Stimulated activated CD8-positive, alpha-beta memory T cell treated with anti-CD3 and anti-CD28 coated beads, Interleukin-15, amount 100 ng/mL, for 4 hours (primary cell): ENCODE measurements at regions not wholly inside any gene's neighbourhood (a gene's known extent, or its start where the extent isn't known, plus 50 kb on each side); places are given as distances from the start of the nearest gene placed in this dataset.
"Not testable (repeated sequence)": the region's sequence is repeated elsewhere in the genome, so short reads cannot be mapped to it uniquely, and the experiment has no call there.

ENCODE experiments used
- DNase-seq, 2 donors: peaks; one replicate each; pipeline ENCODE4 v3.0.0-alpha.2; 2020; ENCODE audit warnings: low read depth in 2 of 2

DNA sequence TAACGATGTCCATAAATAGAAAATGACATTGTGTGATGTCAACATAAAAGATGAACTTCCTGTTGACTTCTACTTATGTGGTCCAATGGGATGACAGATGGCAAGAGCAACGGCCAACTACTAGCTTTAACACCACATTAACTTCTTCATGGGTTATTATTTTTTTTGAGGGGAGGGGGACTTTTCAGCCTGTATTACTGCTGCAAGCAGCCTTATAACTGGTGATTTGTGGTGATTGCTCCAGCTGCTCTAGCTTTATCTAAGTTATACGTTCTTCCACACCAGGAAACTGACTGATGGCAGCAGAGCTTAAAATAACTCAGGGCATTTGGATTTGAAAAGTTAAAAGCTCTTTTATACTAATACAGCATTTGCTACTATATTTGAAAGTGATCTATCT, 228.8 kb upstream of the B3GALT2 start:
- no peak for DNase-seq

DNA sequence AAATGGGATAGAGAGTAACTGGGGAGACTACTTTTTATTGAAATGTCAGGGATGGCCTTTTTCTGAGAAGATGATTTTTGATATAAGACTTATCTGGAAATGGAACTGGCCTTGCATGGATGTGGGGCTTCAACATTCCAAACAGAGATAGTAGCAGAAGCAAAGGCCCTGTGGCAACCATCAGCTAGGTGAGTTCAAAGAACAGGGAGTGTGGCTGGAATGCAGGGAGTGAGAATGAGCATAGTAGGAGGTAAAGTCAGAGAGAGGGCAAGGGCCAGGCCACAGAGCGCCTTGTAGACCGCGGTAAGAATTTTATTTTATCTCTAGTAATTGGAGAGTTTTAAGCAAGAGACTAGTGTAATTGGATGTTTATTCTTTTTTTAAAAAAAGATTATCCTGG, 227.0 kb upstream of the B3GALT2 start:
- DNase-seq = no peak

DNA sequence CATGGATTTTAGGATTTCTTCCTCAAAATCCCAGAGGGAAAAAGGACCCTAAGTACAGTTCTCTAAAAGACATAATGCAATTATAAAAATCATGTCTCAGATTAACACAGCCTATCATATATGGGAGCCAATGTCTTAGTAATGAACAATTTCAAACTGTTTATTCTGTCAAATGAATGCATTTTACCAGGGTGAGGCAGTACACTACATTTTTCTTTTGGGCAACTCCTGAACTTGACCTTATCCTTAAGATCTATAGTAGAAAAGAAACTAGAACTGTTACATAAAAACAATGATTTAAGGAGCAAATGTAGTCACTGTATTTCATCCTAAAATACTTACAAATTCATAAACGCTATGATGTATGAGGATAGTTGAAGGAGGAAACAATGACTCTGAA, 226.3 kb upstream of the B3GALT2 start:
- DNase-seq = no peak

DNA sequence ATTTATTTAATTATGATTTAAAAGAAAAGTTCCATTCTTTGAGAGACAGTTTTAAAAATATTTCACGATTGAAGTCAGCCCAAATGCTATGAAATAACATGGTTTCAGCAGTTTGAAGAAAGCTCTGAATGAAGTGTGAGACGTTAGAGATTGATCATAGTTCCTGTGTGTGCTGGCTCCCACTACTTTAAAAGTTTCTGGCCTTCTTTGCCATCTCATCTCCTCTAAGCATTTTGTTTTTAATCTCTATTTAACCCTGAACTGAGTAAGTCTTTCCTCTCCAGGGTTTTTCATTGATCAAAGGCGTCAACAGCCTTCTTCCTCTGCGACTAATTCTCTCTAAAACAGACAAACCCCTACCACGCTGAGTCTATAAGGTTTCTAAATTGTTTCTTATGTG, 225.3 kb upstream of the B3GALT2 start:
- DNase-seq = no peak

DNA sequence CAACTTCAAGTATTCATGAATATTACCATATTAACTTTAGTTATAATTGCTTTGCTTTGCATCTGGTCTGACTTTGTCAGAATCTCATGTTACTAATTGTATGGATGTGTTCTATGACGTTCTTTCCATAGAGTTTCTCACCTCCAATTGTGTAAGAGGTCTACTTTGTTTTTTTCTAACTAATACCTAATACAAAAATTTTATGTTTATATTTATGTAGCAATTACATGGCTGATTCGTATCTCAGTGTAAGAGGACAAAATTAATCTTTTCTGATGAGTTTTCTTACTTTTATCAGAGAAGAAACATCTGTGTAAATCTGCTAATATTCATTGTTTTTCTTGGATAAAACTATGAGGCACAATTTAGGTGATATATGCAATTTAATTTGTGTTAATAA, 224.8 kb upstream of the B3GALT2 start:
- no peak for DNase-seq

DNA sequence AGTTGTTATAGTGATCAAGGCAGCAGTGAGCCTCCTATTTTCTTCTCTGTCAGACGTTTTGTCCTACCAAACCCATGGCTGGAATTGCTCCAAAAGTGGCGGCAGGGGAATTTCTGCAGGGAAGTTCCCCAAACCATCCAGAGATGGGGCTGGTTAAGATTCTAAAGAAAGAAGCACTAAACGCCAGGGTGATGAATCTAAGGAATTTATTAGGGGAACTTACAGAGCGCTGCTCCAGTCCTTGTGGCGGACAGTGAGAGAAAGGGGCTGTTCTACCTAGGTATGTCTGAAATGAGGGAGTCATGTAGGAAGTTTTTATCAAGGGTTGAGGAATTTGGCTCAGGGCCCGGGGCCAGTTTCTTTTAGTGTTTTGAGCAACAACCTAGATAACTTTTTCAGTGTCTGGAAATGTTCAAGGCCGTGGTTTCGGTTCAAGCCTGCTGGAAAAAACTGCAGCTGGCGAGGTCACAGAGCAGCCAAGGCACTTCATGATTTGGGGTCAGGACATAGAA, 222.4 kb upstream of the B3GALT2 start:
- no peak for DNase-seq

DNA sequence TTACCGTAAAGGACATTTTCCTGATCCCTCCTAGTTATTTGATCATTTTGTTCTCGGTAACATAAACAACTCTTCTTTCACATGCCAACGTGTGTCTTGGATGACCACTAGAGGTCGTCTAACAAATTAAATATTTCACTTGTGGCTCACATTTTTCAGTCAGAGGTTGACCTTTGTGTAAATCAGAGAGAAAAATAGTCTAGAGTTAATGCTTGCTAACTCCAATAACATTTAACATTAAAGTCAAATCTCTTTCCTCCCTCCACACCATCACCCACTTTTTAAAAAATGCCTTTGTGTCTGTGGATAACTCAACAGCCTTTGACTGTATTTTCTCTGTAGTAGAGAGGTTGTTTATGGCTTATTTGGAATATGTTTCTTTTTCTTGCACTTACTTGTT, 220.5 kb upstream of the B3GALT2 start:
- DNase-seq = no peak

DNA sequence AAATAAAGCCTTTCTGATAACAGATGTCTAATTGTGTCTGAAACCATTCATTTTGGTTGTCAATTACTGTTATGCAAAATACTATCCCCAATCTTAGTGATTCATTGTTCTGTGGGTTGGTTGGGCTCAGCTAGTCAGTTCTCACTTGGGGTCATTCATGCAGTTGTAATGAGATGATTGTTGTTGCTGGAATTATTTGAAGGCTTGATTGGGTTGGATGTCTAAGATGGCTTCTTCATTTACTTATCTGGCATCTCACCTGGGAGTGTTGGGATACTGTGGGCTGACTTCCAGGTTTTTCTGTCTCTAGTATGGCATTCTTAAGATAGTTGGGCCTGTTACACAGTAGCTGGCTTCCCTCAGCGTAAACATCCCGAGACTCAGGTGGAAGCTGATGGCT, 217.8 kb upstream of the B3GALT2 start:
- DNase-seq = no peak

DNA sequence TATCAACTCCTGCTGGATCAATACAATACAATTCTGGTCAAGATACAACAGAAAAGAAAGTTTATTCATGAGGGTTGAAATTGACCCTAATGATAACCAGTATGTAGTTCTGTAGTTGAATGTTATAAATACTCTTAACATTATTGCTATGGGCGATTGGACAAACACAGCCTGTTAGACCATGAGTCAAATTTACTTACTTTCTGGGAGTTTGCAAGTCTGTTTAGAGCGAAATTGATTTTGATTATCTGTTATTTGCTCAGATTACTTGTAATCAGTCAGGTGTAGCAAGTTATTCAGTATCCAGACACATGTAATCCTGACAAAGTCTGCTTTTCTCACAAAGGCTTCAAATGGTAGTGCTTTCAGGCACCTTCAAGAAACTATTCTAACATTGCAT, 216.6 kb upstream of the B3GALT2 start:
- no peak for DNase-seq

DNA sequence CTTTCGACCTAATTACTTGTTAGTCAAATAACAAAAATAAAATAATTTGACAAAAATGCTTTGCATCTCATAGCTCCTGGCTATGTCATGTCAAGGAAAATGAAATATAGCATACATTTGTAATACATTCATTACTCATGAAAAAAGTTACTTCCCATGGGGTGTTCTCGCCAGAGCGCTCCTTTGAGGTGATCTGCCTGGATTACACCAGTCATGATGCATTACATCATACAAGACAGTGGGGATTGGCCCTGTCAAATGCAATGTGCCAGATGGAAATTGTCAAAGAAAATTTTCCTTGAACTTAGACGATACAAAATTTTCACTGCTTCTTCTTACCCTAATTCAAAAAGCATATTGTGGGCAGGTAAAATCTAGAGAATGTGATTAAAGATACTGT, 215.6 kb upstream of the B3GALT2 start:
- no peak for DNase-seq

DNA sequence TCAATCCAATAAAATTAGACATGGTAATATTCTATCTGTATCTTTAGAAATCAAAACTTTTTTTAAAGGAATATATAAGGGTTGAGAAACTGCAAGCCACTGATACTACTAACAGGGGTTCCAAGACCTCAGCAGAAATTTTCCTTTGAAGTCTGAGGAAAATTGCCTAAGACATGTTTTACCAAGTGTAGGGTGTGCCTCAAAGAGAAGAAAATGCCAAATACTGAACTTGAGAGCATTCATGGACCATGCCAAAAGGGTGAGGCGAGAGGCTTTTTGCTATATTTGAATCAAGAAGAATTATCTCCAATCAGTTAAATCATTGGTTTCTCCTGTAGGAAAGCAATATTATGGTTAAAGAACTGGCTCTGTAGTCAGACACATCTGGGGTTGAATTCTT, 207.9 kb upstream of the B3GALT2 start:
- DNase-seq = no peak

DNA sequence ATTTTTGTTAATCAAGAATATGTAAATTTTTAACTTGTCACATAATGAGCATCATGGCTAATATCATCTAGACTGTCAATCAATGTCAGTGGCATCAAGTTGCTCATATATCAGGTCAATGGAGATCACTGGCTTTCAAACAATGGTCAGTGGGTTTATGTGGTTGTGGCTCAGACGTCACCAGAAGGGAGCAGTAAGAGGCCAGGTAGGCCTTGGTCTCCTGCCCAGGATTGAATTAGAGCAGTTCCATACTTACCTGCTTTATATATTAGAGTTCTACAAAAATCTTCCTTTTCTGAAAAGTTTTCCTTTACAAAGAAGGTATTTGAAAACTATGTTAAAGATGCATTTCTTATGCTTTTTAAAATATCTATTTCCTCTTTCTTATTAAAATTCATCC, 206.3 kb upstream of the B3GALT2 start:
- no peak for DNase-seq

DNA sequence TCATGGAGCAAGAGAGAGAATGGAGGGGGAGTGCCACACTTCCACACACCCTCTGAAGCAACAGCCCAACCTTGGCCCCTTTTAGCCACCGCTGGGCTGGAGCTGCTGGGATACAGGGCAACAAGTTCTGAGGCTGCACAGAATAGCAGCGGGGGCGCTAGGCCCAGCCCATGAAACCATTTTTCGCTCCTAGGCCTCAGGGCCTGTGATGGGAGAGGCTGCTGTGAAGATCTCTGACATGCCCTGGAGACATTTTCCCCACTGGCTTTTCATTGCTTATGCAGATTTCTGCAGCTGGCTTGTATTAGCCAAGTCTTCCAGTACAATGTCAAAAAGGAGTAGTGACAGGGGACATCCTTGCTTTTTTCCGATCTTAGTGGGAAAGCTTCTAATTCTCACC, 202.3 kb upstream of the B3GALT2 start:
- no peak for DNase-seq

DNA sequence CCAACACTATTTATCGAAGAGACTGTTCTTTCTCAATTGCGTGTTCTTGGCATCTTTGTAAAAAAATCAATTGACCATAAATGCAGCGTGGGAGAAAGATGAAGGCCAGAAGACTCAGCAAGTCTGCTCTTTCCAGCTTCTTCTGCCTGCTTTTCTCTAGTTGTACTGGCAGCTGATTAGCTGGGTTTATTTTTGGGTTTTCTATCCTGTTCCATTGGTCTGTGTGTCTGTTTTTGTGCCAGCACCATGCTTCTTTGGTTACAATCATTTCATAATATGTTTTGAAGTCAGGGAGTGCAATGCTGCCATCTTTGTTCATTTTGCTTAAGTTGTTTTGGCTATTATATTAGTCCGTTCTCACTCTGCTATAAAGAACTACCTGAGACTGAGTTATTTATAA, 201.8 kb upstream of the B3GALT2 start:
- DNase-seq = no peak

DNA sequence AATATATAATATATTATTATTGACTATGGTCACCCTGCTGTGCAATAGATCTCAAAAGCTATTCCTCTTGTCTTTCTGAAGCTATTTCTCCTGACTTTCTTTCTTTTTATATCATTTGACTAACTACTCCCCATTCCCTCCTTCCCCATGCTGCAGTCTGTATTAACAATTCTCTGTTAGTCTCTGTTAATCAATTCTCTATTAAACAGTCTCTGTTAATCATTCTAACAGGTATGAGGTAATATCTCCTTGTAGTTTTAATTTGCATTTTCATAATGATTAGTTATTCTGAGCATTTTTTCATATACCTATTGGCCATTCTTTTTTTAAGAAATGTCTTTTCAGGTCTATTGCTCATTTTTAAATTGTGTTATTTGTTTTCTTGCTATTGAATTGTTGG, 201.0 kb upstream of the B3GALT2 start:
- DNase-seq = no peak

DNA sequence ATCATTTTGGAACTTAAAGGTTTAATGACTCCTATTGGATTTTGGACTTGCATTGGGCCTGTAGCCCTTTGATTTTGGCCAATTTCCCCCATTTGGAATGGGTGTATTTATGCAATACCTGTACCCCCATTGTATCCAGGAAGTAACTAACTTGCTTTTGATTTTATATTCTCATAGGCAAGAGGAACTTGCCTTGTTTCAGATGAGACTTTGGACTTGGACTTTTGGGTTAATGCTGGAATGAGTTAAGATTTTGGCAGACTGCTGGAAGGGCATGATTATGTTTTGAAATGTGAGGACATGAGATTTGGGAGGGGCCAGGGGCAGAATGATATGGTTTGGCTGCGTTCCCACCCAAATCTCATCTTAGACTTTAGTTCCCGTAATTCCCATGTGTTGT, 192.0 kb upstream of the B3GALT2 start:
- not testable (repeated sequence) for DNase-seq

DNA sequence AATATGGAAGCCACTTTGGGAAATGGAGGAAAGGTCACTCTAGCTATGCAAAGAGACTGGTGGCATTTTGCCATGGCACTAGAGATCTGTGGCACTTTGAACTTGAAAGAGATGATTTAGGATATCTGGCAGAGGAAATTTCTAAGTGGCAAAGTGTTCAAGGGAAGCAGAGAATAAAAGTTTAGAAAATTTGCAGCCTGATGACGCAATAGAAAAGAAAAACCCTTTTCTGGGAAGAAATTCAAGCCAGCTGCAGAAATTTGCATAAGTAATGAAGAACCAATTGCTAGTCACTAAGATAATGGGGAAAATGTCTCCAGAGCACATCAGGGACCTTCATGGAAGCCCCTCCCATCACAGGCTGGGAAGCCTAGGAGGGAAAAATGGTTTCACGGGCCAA, 191.1 kb upstream of the B3GALT2 start:
- no peak for DNase-seq

DNA sequence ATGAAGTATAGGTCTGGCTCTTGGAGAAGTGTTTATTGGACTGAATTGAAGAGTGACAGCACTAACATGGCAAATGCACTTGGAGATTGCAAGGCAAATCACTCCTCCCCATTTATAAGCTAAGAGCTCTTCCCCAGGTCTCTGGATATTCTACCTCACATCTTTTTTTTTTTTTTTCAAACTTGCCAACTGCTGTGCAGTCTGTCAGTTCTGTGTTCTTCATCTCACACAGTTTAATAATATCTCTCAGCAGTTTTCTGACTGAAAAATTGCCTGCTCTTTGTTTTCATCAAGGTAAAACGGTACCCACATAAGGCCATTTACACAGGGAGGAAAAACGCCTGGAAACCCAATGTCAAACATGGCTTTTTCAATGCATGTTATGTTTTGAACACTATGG, 186.1 kb upstream of the B3GALT2 start:
- no peak for DNase-seq

DNA sequence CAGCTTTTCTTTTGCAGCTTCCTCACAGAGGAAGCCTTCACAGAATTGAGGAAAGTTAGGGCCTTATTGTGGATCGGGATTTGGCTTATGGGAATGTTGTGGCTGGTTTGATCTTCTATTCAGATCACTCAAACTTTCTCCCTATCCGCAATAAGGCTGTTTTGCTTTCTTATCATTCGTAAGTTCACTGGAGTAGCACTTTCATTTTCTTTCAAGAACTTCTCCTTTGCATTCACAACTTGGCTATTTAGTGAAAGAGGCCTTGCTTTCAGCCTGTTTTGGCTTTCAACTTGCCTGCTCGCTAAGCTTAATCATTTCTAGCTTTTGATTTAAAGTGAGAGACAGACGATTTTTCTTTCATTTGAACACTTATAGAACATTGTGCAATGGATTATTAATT, 181.9 kb upstream of the B3GALT2 start:
- no peak for DNase-seq

DNA sequence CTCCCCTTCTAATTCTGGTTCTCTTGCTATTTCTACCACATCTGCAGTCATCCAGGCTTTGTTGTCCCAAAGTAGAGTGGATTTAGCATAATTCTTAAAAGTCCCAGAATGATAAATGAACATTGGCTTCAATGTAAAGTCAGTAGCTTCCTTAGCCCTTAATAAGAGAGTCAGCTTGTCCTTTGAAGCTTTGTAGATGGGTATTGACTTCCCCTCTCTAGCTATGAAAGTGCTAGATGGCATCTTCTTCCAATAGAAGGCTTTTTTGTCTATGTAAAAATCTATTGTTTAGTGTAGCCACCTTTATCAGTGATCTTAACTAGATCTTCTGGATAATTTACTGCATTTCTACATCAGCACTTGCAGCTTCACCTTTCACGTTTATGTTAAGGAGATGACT, 181.4 kb upstream of the B3GALT2 start:
- no peak for DNase-seq

DNA sequence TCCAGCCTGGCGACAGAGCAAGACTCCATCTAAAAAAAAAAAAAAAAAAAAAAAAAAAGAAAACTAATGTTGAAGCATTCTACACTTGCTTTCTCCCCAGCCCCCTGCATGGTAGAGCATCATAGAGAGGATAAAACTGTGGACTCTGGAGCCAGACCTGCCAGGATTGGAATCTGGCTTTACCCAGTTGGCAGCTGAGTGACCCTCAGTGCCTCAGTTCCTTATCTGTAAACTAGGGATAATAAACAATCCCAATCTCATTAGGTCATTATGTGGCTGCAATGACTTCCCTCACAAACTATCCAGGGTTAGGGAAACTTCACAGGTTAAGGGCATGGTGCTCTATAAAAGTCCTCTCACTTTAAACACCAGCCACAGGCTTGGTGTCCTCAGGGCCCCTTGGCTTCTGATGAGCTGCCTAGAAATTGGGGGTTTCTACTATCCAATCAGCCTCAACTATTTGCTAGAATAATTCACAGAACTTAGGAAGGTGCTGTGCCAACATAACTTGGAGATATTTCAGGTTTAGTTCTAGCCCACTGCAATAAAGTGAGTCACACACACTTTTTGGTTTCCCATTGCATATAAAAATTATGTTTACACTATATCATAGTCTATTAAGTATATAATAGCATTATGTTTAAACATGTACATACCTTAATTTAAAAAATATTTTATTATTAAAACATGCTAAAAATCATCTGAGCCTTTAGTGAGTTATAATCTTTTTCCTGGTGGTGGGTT, 180.5 kb upstream of the B3GALT2 start:
- no peak for DNase-seq

DNA sequence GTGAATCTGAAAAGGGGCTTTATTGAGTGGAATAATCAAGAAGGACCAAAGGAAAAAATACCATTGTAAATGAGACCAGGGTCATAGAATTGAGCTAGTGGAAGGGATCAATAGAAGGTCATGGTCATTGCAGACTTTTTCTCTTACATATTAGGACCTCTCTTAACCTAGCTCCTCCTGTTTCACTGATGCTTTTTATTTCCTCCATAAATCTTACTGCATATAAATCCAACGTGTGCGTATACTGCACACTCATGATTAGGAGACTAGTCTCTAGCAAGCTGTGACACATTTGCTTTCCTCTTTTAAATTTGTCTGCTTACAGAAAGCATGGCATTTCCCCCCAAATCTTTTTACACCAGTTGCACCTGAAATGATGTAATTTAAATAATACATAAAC, 179.6 kb upstream of the B3GALT2 start:
- no peak for DNase-seq

DNA sequence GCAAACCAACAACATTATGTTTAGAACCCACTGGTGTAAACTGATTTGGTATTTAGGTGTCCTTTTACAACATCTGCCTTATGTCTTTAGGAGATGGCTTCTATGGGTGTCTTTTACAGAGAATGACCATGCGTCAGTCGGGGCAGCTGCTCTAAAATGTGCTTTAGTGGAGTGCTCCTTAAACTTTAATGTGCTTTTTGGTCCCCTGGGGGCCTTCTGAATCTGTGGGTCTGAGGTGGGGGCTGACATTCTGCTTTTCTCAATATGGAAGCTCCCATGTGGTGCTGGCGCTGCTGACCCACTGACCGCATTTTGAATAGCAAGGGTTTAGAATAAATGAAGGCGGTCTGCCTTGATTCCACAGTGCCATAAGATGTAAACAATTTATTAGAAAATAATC, 173.2 kb upstream of the B3GALT2 start:
- no peak for DNase-seq

DNA sequence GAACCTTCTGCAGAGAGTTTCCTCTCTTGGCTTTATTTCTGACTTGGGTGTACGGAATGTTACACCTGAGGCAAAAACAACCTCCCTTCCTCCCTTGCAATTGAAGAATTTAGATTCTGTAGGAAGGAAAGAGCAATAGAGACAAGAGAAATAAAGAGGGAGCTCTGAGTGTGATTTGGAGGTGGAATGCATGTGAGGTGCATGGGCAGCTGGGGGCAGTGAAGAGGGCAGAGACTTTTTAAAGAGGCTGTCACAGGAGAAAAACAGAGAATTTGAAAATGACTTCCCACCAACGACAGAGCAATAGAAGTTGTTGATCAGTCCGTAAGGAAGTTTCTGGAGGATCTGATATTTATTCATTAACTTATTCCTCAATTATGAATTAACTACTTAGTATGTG, 172.0 kb upstream of the B3GALT2 start:
- DNase-seq = no peak
